Adrenal gland (tissue), 9 donors: ENCODE measurements at regions not wholly inside any gene's neighbourhood (a gene's known extent, or its start where the extent isn't known, plus 50 kb on each side); places are given as distances from the start of the nearest gene placed in this dataset.
A peak's percentile ranks its signal among the peaks of the same experiment; 100 is the strongest.

ENCODE experiments used
- DNase-seq, 7 donors: peaks; one replicate each; pipeline ENCODE4 v3.0.0-alpha.2; 2019 to 2020
- H3K27ac ChIP-seq, 5 donors: fragments of 200-600 bp; sonication (generic) in 4 of 5; 1 replicate in 3 of 5; 2 replicates in 2 of 5; pipeline versions ENCODE4 v1.5.1 to v1.8.0; 2016 to 2020; ENCODE audit warnings: mild to moderate bottlenecking in 1 of 5
- H3K27me3 ChIP-seq: fragments of 200-600 bp; 2 replicates; pipeline ENCODE4 v1.8.0; 2021
- H3K36me3 ChIP-seq, 2 donors: fragments of 200-600 bp; replicated peaks in 1 of 2; 1 replicate in 1 of 2; 2 replicates in 1 of 2; pipeline versions ENCODE4 v1.5.1 to v1.8.0; 2018 to 2022
- H3K4me1 ChIP-seq, 2 donors: fragments of 200-600 bp; replicated peaks in 1 of 2; 1 replicate in 1 of 2; 2 replicates in 1 of 2; pipeline versions ENCODE4 v1.5.1 to v1.8.0; 2018 to 2021
- H3K4me3 ChIP-seq, 4 donors: fragments of 200-600 bp; sonication (generic) in 3 of 4; one replicate each; pipeline ENCODE4 v1.5.1; 2016 to 2018
- H3K9me3 ChIP-seq, 3 donors: fragments of 200-600 bp; sonication (generic) in 1 of 3; replicated peaks in 1 of 3; 1 replicate in 2 of 3; 2 replicates in 1 of 3; pipeline versions ENCODE4 v1.5.1 to v1.8.0; 2016 to 2021
- CTCF ChIP-seq, 6 experiments: fragments of 450-650 bp in 4 of 6; fragments of 200-600 bp in 2 of 6; sonication (generic) in 1 of 6; IDR thresholded peaks; 1 replicate in 5 of 6; 2 replicates in 1 of 6; pipeline versions ENCODE4 v1.5.1 to v1.8.0; 2016 to 2021; ENCODE audit warnings: antibody characterized with exemption in 6 of 6, mild to moderate bottlenecking in 2 of 6, moderate library complexity in 1 of 6
- POLR2A ChIP-seq, 2 donors: fragments of 450-650 bp; IDR thresholded peaks; one replicate each; pipeline ENCODE4 v1.6.1; 2017; ENCODE audit warnings: antibody characterized with exemption in 2 of 2, mild to moderate bottlenecking in 2 of 2, moderate library complexity in 1 of 2
- WGBS, 4 donors: extraction: QIAGEN DNeasy Blood & Tissue Kit in 2 of 4; methylation state at CpG; one replicate each; pipeline versions ENCODE4 v1.1.5 to v1.1.7; 2013 to 2017; 5-methylcytosine and 5-hydroxymethylcytosine counted together
- intact Hi-C, 2 donors: fragments of 100-400 bp; cut with DNase I; formaldehyde crosslinking; loops; one replicate each; pipeline versions ENCODE4 v1.14.1 to v1.15.0; 2022 to 2023
- donor health status: healthy with polysubstance abuse.
- donor health status: Bipolar disorder and iron deficiency.
- donor health status: DM: yes; HTN: yes; CAD: no.
- donor health status: DM: no; HTN: no; CAD: no.
- donor health status: DM: no; HTN: no; CAD: no.

DNA sequence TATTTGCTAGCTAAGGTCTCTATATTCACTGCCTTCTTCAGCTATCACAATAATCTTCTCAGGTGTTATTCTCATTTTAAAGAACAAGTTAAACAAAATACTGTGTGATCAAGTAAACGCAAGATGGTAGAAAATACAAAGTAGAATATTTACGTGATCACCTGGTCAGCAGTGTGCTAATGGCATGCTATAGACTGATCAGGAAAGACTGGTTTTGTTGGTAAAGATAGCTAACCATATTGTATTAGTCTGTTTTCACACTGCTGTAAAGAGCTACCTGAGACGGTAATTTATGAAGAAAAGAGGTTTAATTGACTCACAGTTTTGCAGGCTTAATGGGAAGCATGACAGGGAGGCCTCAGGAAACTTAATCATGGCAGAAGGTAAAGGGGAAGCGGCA, 50.4 kb downstream of the ZBTB38 start:
- WGBS, 4 donors: 91 to 96% (median 94%) methylated on average over 4 of the region's 4 CpGs
- no peak for TF ChIP-seq CTCF (IDR thresholded peaks at IDR 0.05)
- no peak for TF ChIP-seq POLR2A (IDR thresholded peaks at IDR 0.05)
- Histone ChIP-seq H3K9me3 (no peaks in the 10 kb centered on the region), H3K27ac (no peak overlapping the region), H3K4me1 (peaks cover 29 to 56% of the 10 kb centered on the region in 2 donors), H3K36me3 (peaks cover 0 to 42% of the 10 kb centered on the region in 2 donors), H3K27me3 (no peaks in the 10 kb centered on the region), H3K4me3 (no peak overlapping the region)
- DNase-seq: no peak
- intact Hi-C loops: no loop called here

- Histone ChIP-seq H3K4me3 (no peak overlapping the region), H3K9me3 (no peaks in the 10 kb centered on the region), H3K27ac (peak overlapping the region in 3 of 5 donors; percentile 3 to 71 (median 45)), H3K36me3 (peaks cover 0 to 30% of the 10 kb centered on the region in 2 donors), H3K27me3 (no peaks in the 10 kb centered on the region), H3K4me1 (peaks cover 17 to 56% of the 10 kb centered on the region in 2 donors)
- TF ChIP-seq CTCF (IDR thresholded peaks at IDR 0.05) (no peak), POLR2A (IDR thresholded peaks at IDR 0.05) (no peak)
- 81 to 90% (median 85%) methylated on average over 5 of the region's 5 CpGs for WGBS, 4 donors
- DNase-seq: no peak
- intact Hi-C loops: no loop called here
These were observed 51.6 kb downstream of the ZBTB38 start for GRCh38 chr3:141419946-141420345.

DNA sequence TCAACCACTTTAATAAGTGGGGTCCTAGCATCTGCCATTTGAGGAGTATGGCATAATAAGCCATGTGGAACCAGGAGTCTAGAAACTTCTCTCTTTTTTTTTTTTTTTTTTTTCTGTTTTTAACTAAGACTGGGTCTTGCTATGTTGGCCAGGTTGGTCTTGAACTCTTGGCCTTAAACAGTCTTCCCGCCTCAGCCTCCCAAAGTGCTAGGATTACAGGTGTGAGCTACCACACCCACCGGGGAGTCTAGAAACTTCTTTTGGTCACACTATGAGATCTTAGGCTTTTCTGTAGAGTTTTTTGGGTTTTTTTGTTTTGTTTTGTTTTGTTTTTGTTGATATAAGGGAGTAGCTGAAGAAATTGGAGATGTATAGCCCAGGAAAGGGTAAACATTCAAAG, 52.9 kb downstream of the ZBTB38 start:
- intact Hi-C loops: no loop called here
- Histone ChIP-seq H3K27ac (peak overlapping the region in 2 of 5 donors; percentile 71 to 76), H3K9me3 (no peaks in the 10 kb centered on the region), H3K4me1 (peaks cover 8 to 56% of the 10 kb centered on the region in 2 donors), H3K36me3 (peaks cover 0 to 26% of the 10 kb centered on the region in 2 donors), H3K27me3 (no peaks in the 10 kb centered on the region), H3K4me3 (no peak overlapping the region)
- 96 to 100% (median 98%) methylated on average over 2 of the region's 2 CpGs for WGBS, 4 donors
- TF ChIP-seq CTCF (IDR thresholded peaks at IDR 0.05) (no peak), POLR2A (IDR thresholded peaks at IDR 0.05) (no peak)
- no peak for DNase-seq

GRCh38 chr3:141421639-141422319, 53.5 kb downstream of the ZBTB38 start:
- peak overlapping the region in 2 of 5 donors; percentile 71 to 76 for H3K27ac ChIP-seq
- peaks cover 0 to 23% of the 10 kb centered on the region in 2 donors for H3K36me3 ChIP-seq
- peak in 1 of 7 donors; percentile 29 for DNase-seq
- no peaks in the 10 kb centered on the region for H3K9me3 ChIP-seq
- H3K4me3 ChIP-seq: no peak overlapping the region
- H3K27me3 ChIP-seq: no peaks in the 10 kb centered on the region
- H3K4me1 ChIP-seq: peaks cover 8 to 56% of the 10 kb centered on the region in 2 donors
- WGBS, 4 donors: 80 to 86% (median 84%) methylated on average over 5 of the region's 5 CpGs
- intact Hi-C loops: no loop called here
- TF ChIP-seq CTCF (IDR thresholded peaks at IDR 0.05): no peak
- no peak for TF ChIP-seq POLR2A (IDR thresholded peaks at IDR 0.05)
